Activated T-cell treated with anti-CD3 and anti-CD28 coated beads for 4 hours (primary cell): ENCODE measurements at regions not wholly inside any gene's neighbourhood (a gene's known extent, or its start where the extent isn't known, plus 50 kb on each side); places are given as distances from the start of the nearest gene placed in this dataset.

ENCODE experiments used
- DNase-seq: peaks from one replicate; pipeline ENCODE4 v3.0.0-alpha.2; 2020

- no peak for DNase-seq
Measured at GRCh38 chr2:423479-423878, 135.6 kb upstream of the ALKAL2 start.

GRCh38 chr2:422676-423435, 135.0 kb upstream of the ALKAL2 start:
- no peak for DNase-seq

- DNase-seq = no peak
Measured at GRCh38 chr2:421406-421805, 133.5 kb upstream of the ALKAL2 start.

- DNase-seq = no peak
Measured at GRCh38 chr2:419687-420317, 131.9 kb upstream of the ALKAL2 start.

- DNase-seq = no peak
Measured at GRCh38 chr2:417662-418061, 129.8 kb upstream of the ALKAL2 start.

DNA sequence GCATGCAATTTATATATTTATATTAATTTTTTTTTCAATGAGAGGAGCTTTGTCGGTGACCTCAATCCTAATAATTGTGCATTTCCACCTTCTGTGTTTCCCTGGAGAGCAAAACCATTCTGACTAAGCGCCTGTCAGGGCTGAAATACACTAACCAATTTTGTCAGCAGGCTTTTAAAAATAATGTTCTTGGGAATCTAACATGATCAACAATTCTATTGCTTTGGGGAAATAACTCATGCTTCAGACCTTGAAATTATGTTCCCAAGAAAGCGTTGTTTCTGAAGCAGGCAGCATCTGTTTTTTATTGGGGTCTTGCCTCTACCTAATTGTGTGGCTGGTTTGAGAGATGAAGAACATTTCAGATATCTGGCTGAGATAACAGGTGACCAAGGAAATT, 129.1 kb upstream of the ALKAL2 start:
- no peak for DNase-seq

- DNase-seq = no peak
Measured at GRCh38 chr2:415986-416610, 128.2 kb upstream of the ALKAL2 start.

DNA sequence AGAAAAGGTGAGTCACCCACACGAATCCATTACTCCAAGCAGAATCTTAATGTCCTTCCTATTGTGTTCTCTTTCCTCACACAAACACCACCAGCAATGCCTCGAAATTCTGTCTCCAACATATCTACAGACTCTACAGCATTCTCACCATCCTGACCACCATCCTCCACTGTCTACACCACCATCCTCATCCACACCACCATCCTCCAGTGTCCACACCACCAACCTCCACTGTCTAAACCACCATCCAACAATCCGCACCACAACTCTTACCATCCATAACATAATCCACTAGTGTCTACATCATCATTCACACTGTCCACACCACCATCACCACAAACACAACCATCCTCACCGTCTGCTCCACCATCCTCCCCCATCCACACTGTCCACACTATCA, 121.6 kb upstream of the ALKAL2 start:
- no peak for DNase-seq

- no peak for DNase-seq
Measured at GRCh38 chr2:407630-408029, 119.7 kb upstream of the ALKAL2 start.

GRCh38 chr2:406876-407275, 119.0 kb upstream of the ALKAL2 start:
- DNase-seq = no peak

DNA sequence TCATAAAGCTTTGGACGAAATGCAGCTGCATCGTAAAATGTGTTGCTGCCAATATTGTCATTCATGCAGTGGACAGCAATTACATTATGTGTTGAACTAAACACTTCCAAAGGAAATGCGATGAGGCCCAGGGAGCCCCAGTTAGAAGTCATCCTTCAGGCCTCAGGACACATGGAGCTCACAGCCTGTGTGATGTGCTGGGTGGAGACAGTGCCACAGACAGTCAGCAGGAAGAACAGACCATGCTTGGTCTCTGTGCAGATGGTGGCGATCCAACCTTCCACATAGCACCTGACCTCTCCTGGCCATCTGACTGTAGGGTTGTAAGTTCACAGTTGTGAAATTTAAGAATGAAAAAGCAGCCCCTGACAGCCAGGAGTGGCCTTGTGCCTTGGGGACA, 118.3 kb upstream of the ALKAL2 start:
- DNase-seq = no peak

- DNase-seq = no peak
Measured at GRCh38 chr2:404581-404980, 116.7 kb upstream of the ALKAL2 start.

GRCh38 chr2:403682-404081, 115.8 kb upstream of the ALKAL2 start:
- no peak for DNase-seq

DNA sequence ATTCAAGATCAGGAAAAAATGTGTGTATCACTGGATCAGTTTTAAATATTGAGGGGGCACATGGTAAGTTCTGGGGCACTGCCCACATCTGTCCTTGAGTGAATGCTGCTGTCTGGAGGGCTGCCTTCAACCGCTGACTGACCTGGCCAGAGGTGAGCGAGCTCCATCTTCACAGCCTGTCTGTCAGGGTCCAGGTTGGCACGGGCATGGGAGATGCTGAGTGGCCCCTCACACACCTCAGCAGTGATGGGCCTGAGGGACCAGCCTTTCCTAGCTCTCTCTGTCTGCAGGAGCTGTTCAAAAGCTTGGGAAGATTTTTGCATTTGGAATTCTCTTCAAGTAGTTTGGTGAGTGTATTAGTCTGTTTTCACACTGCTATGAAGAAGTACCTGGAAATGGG, 114.8 kb upstream of the ALKAL2 start:
- DNase-seq = no peak

DNA sequence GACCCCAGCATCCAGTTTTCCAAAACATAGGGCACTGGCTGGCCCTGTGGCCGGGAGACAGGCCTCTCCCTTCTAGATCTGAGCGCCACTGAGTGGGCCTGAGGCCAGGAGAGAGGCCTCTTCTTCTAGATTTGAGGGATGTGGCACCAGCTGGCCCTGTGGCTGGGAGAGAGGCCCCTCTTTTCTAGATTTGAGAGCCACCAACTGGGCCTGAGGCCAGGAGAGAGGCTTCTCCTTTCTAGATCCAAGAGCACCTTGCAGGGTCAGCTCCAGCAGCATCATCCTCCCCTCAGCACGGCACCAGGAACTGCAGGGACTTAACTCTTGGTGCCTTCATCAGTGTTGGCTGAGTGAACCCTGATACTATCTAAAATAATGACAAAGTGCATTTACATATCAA, 114.3 kb upstream of the ALKAL2 start:
- no peak for DNase-seq

- DNase-seq = no peak
Measured at GRCh38 chr2:401019-401679, 113.3 kb upstream of the ALKAL2 start.

DNA sequence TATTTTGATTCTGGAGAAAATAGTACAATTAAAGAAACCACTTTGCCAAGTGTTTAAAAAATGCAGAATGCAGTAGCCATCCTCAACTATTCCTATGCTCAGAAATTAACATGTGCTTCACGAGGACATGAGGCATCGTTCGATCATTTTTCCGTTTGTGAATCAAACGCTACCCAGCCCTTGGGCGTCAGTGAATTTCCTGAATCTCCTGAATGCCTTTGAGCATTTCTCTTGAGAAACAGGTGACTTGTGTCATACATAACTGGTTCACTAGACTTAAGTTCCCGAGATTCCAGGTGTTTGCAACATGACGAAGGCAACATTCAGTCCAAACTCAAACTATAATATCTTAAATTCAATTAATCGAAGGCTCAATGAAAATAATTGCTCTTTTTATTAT, 110.0 kb upstream of the ALKAL2 start:
- DNase-seq = no peak

DNA sequence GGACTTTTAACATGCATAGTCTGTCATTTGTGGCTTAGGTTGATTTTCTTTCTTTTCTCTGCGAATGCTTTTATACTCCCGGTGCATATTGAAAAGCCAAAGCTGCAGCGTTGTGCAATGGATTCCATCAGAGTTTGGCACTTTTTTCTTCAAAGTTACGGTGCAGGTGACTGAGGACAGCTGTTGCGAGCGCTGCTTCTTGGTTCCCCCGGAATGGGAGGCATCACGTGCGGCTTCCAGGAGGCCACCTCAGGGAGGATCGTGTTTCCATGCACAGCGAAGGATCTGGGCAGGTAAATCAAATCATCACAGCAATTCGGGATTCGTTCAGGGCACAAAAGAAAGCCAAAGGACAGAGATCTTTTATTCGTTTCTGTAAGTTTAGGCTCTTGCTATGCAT, 109.6 kb upstream of the ALKAL2 start:
- DNase-seq = no peak

- no peak for DNase-seq
Measured at GRCh38 chr2:396903-397302, 109.0 kb upstream of the ALKAL2 start.

DNA sequence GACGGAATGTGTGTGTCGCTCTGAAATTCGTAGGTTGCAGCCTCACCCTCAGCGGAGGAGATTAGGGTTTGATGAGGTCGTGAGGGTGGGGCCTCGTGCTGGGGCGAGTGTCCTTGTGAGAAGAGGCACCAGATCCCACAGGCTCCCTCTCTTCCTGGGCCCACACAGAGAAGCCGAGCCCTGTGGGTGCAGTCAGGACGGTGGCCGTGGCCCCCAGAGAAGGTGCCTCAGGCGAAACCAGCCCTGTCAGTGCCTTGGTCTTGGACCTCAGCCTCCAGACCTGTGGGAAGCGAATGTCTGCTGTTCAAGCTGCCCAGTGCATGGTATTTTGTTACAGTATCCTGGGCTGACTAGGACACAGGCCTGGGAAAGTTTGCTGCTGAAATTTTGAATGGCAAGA, 108.0 kb upstream of the ALKAL2 start:
- DNase-seq = no peak

GRCh38 chr2:393711-394696, 106.1 kb upstream of the ALKAL2 start:
- DNase-seq = peak; percentile 37

DNA sequence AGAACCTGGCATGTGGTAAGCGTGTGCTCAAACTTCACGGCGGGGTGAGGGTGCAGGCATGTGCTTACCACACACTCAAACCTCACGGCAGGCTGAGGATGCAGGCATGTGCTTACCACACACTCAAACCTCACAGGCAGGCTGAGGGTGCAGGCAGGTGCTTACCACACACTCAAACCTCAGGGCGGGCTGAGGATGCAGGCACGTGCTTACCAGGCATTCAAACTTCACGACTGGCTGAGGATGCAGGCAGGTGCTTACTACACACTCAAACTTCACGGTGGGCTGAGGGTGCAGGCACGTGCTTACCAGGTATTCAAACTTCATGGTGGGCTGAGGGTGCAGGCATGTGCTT, 105.0 kb upstream of the ALKAL2 start:
- no peak for DNase-seq
